Natural killer cell (primary cell): ENCODE measurements at regions not wholly inside any gene's neighbourhood (a gene's known extent, or its start where the extent isn't known, plus 50 kb on each side); places are given as distances from the start of the nearest gene placed in this dataset.

Experiments
- ATAC-seq, 3 donors: fragments of 150-1000 bp in 2 of 3; fragments of 200-7000 bp in 1 of 3; cut with Tn5 transposase; 1 replicate in 1 of 3; 2 replicates in 2 of 3; pipeline ENCODE4 v1.10.0; 2021; ENCODE audit warnings: mild to moderate bottlenecking in 2 of 3, moderate library complexity in 2 of 3
- DNase-seq, 2 donors: peaks; one replicate each; pipeline versions ENCODE4 v3.0.0 to v3.0.0-alpha.2; 2013 to 2021; ENCODE audit warnings: mixed read lengths in 1 of 2
- H3K27ac ChIP-seq: one replicate; pipeline ENCODE4 v1.5.1; 2013; ENCODE audit warnings: mild to moderate bottlenecking, low read length
- H3K27me3 ChIP-seq: one replicate; pipeline ENCODE4 v1.6.1; 2013; ENCODE audit warnings: low read length; ENCODE audit not compliant: control insufficient read depth, insufficient read depth
- H3K36me3 ChIP-seq: one replicate; pipeline ENCODE4 v1.6.1; 2013; ENCODE audit warnings: low read length; ENCODE audit not compliant: control insufficient read depth, insufficient read depth
- H3K4me1 ChIP-seq: one replicate; pipeline ENCODE4 v1.6.1; 2013; ENCODE audit warnings: low read length; ENCODE audit not compliant: control insufficient read depth, insufficient read depth
- H3K4me3 ChIP-seq: one replicate; pipeline ENCODE4 v1.5.1; 2013; ENCODE audit warnings: low read length
- H3K9me3 ChIP-seq: one replicate; pipeline ENCODE4 v1.6.1; 2013; ENCODE audit warnings: low read length; ENCODE audit not compliant: control insufficient read depth, insufficient read depth
- H3K27ac Mint-ChIP-seq, 2 donors: one replicate each; pipeline ENCODE4 v1.8.0; 2022; ENCODE audit warnings: mild to moderate bottlenecking in 2 of 2, mixed read lengths in 2 of 2, moderate library complexity in 1 of 2
- H3K27me3 Mint-ChIP-seq, 2 donors: one replicate each; pipeline ENCODE4 v1.8.0; 2022; ENCODE audit warnings: low read depth in 2 of 2, mixed read lengths in 2 of 2
- H3K36me3 Mint-ChIP-seq: one replicate; pipeline ENCODE4 v1.8.0; 2022; ENCODE audit warnings: mixed read lengths
- H3K4me1 Mint-ChIP-seq, 2 donors: one replicate each; pipeline ENCODE4 v1.8.0; 2022; ENCODE audit warnings: mixed read lengths in 2 of 2
- H3K4me3 Mint-ChIP-seq: one replicate; pipeline ENCODE4 v1.8.0; 2022; ENCODE audit warnings: mild to moderate bottlenecking, moderate library complexity, mixed read lengths
- H3K9me3 Mint-ChIP-seq, 2 donors: one replicate each; pipeline ENCODE4 v1.8.0; 2022; ENCODE audit warnings: mixed read lengths in 2 of 2
- CTCF ChIP-seq: fragments of 200-600 bp; IDR thresholded peaks from one replicate; pipeline ENCODE4 v1.8.0; 2022; ENCODE audit warnings: antibody characterized with exemption
- WGBS: methylation state at CpG from one replicate; pipeline ENCODE4 v1.1.7; 2013; ENCODE audit warnings: missing lambda C conversion rate; ENCODE audit not compliant: insufficient coverage; 5-methylcytosine and 5-hydroxymethylcytosine counted together
- intact Hi-C: fragments of 100-400 bp; cut with micrococcal nuclease; formaldehyde crosslinking; loops from one replicate; pipeline ENCODE4 v1.14.2; 2022

- 63% methylated on average over 1 of the region's 1 CpG for WGBS
- ATAC-seq (no peak), DNase-seq (no peak)
- no peaks in the 10 kb centered on the region for H3K4me1 ChIP-seq
- no peaks in the 10 kb centered on the region for H3K27me3 ChIP-seq
- intact Hi-C loops = no loop called here
- Mint-ChIP-seq H3K9me3 (no peaks in the 10 kb centered on the region), H3K4me3 (no peak overlapping the region), H3K27ac (no peak overlapping the region), H3K36me3 (no peaks in the 10 kb centered on the region), H3K4me1 (peaks cover 7 to 9% of the 10 kb centered on the region in 2 donors), H3K27me3 (peaks cover 4 to 7% of the 10 kb centered on the region in 2 donors)
- no peak overlapping the region for H3K27ac ChIP-seq
- H3K36me3 ChIP-seq = no peaks in the 10 kb centered on the region
- no peak overlapping the region for H3K4me3 ChIP-seq
- no peaks in the 10 kb centered on the region for H3K9me3 ChIP-seq
- no peak for TF ChIP-seq CTCF
Measured at GRCh38 chr3:25344670-25345069, 83.4 kb upstream of the RARB start.

- no peaks in the 10 kb centered on the region for H3K9me3 Mint-ChIP-seq
- ATAC-seq = no peak
- Histone ChIP-seq H3K36me3 (no peaks in the 10 kb centered on the region), H3K4me1 (no peaks in the 10 kb centered on the region), H3K4me3 (no peak overlapping the region), H3K27me3 (no peaks in the 10 kb centered on the region), H3K27ac (no peak overlapping the region), H3K9me3 (no peaks in the 10 kb centered on the region)
- intact Hi-C loops = no loop called here
- peaks cover 3 to 9% of the 10 kb centered on the region in 2 donors for H3K27me3 Mint-ChIP-seq
- WGBS = 75% methylated on average over 5 of the region's 6 CpGs
- no peaks in the 10 kb centered on the region for H3K36me3 Mint-ChIP-seq
- DNase-seq = no peak
- no peak for TF ChIP-seq CTCF
- no peak overlapping the region for H3K4me3 Mint-ChIP-seq
- H3K4me1 Mint-ChIP-seq = no peaks in the 10 kb centered on the region
- H3K27ac Mint-ChIP-seq = no peak overlapping the region
Measured at GRCh38 chr3:25349095-25349494, 79.0 kb upstream of the RARB start.

GRCh38 chr3:25349828-25350724 is 78.0 kb upstream of the RARB start:
- Histone ChIP-seq H3K9me3 (no peaks in the 10 kb centered on the region), H3K27ac (no peak overlapping the region), H3K36me3 (no peaks in the 10 kb centered on the region), H3K4me1 (no peaks in the 10 kb centered on the region), H3K27me3 (no peaks in the 10 kb centered on the region), H3K4me3 (no peak overlapping the region)
- intact Hi-C loops = no loop called here
- Mint-ChIP-seq H3K27ac (no peak overlapping the region), H3K9me3 (no peaks in the 10 kb centered on the region), H3K4me1 (no peaks in the 10 kb centered on the region), H3K4me3 (no peak overlapping the region), H3K27me3 (peaks cover 3 to 9% of the 10 kb centered on the region in 2 donors), H3K36me3 (no peaks in the 10 kb centered on the region)
- DNase-seq = no peak
- WGBS = 72% methylated on average over 3 of the region's 6 CpGs
- ATAC-seq = no peak
- TF ChIP-seq CTCF = no peak

- no peaks in the 10 kb centered on the region for H3K36me3 ChIP-seq
- Mint-ChIP-seq H3K36me3 (no peaks in the 10 kb centered on the region), H3K27me3 (peaks cover 3 to 9% of the 10 kb centered on the region in 2 donors), H3K4me1 (no peaks in the 10 kb centered on the region), H3K27ac (no peak overlapping the region), H3K9me3 (no peaks in the 10 kb centered on the region), H3K4me3 (no peak overlapping the region)
- DNase-seq = no peak
- H3K27me3 ChIP-seq = no peaks in the 10 kb centered on the region
- H3K4me1 ChIP-seq = no peaks in the 10 kb centered on the region
- intact Hi-C loops = no loop called here
- no peaks in the 10 kb centered on the region for H3K9me3 ChIP-seq
- no peak for ATAC-seq
- H3K4me3 ChIP-seq = no peak overlapping the region
- no peak for TF ChIP-seq CTCF
- no peak overlapping the region for H3K27ac ChIP-seq
- 73% methylated on average over 5 of the region's 5 CpGs for WGBS
Measured at GRCh38 chr3:25350725-25351114, 77.3 kb upstream of the RARB start.
